ENCODE measurements at regions not wholly inside any gene's neighbourhood (a gene's known extent, or its start where the extent isn't known, plus 50 kb on each side); places are given as distances from the start of the nearest gene placed in this dataset.

- Mint-ChIP-seq H3K4me3 (no peak overlapping the region), H3K36me3 (ENCODE audit: insufficient read depth) (peaks cover 4% of the 10 kb centered on the region), H3K27me3 (no peaks in the 10 kb centered on the region), H3K4me1 (ENCODE audit: low read depth in 2 of 2) (no peaks in the 10 kb centered on the region), H3K9me3 (peaks cover 0 to 2% of the 10 kb centered on the region in 2 donors), H3K27ac (no peak overlapping the region)
- no peak for ATAC-seq (replicated peaks)
- no peak for DNase-seq
Measured at GRCh38 chr19:31938675-31939074, 406.7 kb upstream of the ZNF507 start.

DNA sequence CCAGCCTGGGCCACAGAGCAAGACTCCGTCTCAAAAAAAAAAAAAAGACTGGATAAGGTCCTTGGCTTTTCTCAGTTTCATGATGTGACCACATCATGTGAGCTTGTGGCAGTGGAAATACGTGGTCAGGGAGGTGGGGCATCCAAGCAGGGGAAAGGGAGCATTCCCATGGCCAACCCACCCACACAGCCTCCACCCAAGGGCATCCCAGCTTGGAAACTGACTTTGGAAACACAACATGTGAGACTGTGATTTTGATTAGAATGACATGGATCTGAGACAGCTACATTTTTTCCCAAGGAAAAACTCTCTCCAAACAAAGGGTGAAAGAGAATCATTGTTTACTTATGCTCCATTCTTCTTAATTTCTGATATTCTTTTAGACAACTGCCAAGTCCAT, 405.0 kb upstream of the ZNF507 start:
- peaks cover 0 to 2% of the 10 kb centered on the region in 2 donors for H3K9me3 Mint-ChIP-seq
- DNase-seq (no peak), ATAC-seq (replicated peaks) (no peak)
- H3K27ac Mint-ChIP-seq: no peak overlapping the region
- no peaks in the 10 kb centered on the region for H3K4me1 Mint-ChIP-seq (ENCODE audit: low read depth in 2 of 2)
- no peak overlapping the region for H3K4me3 Mint-ChIP-seq
- peaks cover 4% of the 10 kb centered on the region for H3K36me3 Mint-ChIP-seq (ENCODE audit: insufficient read depth)
- H3K27me3 Mint-ChIP-seq: no peaks in the 10 kb centered on the region

- Mint-ChIP-seq H3K4me3 (no peak overlapping the region), H3K4me1 (ENCODE audit: low read depth in 2 of 2) (no peaks in the 10 kb centered on the region), H3K36me3 (ENCODE audit: insufficient read depth) (peaks cover 4% of the 10 kb centered on the region), H3K9me3 (no peaks in the 10 kb centered on the region), H3K27ac (no peak overlapping the region), H3K27me3 (no peaks in the 10 kb centered on the region)
- no peak for DNase-seq
- ATAC-seq (replicated peaks): no peak
Measured at GRCh38 chr19:31943191-31943661, 402.2 kb upstream of the ZNF507 start.

DNA sequence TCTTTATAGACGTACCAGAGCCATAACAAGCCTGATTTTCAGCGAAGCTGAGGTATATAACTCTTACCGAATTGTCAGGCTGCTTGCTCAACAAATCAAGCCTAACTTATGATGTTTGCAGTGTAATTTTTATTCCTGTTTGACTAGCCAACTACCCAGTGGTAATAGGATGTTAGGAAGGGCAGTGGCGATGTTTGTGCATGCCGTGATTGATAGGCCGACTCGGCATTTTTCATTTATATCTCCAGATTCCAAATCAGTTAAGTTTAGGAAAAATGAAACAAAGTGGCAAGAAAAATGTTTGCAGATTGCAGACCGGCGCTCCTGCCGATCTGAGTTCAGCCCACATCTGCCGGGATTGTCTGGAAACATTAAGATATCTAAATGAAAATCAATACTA, 401.6 kb upstream of the ZNF507 start:
- H3K9me3 Mint-ChIP-seq: no peaks in the 10 kb centered on the region
- peaks cover 4% of the 10 kb centered on the region for H3K36me3 Mint-ChIP-seq (ENCODE audit: insufficient read depth)
- ATAC-seq (replicated peaks): no peak
- no peak for DNase-seq
- H3K4me3 Mint-ChIP-seq: no peak overlapping the region
- no peaks in the 10 kb centered on the region for H3K27me3 Mint-ChIP-seq
- no peak overlapping the region for H3K27ac Mint-ChIP-seq
- no peaks in the 10 kb centered on the region for H3K4me1 Mint-ChIP-seq (ENCODE audit: low read depth in 2 of 2)

DNA sequence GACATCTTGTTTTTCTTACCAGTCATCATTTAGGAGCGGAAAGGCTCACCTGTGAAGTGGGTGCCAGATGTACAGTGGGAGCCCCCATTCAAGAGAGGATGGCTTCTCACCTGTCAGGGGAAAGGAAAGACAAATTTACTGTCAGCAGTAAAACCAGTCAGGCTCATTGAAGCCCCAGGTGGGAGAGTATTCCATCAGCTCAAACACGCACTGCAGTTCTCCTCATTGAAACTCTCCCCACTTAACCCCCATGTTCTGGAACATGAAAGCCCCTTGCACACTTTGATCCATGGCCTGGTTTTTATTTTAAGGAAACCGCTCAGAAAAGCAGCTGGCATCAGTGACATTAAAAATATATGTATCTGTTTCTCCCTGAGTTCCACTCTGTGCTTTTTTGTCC, 401.1 kb upstream of the ZNF507 start:
- Mint-ChIP-seq H3K27ac (no peak overlapping the region), H3K9me3 (no peaks in the 10 kb centered on the region), H3K36me3 (ENCODE audit: insufficient read depth) (peaks cover 4% of the 10 kb centered on the region), H3K4me1 (ENCODE audit: low read depth in 2 of 2) (no peaks in the 10 kb centered on the region), H3K4me3 (no peak overlapping the region), H3K27me3 (no peaks in the 10 kb centered on the region)
- DNase-seq (no peak), ATAC-seq (replicated peaks) (no peak)

DNA sequence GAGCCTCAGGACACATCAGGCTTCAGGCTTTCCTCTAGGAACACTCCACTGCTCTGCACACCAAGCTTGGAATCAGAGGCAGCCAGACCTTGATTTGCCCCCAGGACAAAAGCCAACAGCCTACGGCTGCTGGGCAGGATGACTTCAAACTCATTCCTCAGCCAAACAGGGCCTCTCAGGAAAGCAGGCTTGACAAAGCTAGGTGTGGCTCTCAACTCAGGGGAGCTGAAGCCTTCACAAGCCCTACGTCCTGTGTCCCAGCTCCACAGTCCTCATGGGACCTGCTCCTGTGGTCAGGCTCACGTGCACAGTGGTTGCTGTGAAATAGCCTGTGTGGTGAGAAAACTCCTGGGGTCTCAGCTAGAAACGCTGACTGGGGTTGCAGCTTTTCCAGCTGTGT, 398.9 kb upstream of the ZNF507 start:
- Mint-ChIP-seq H3K9me3 (no peaks in the 10 kb centered on the region), H3K36me3 (ENCODE audit: insufficient read depth) (no peaks in the 10 kb centered on the region), H3K4me1 (ENCODE audit: low read depth in 2 of 2) (no peaks in the 10 kb centered on the region), H3K4me3 (no peak overlapping the region), H3K27ac (no peak overlapping the region), H3K27me3 (no peaks in the 10 kb centered on the region)
- no peak for ATAC-seq (replicated peaks)
- no peak for DNase-seq

DNA sequence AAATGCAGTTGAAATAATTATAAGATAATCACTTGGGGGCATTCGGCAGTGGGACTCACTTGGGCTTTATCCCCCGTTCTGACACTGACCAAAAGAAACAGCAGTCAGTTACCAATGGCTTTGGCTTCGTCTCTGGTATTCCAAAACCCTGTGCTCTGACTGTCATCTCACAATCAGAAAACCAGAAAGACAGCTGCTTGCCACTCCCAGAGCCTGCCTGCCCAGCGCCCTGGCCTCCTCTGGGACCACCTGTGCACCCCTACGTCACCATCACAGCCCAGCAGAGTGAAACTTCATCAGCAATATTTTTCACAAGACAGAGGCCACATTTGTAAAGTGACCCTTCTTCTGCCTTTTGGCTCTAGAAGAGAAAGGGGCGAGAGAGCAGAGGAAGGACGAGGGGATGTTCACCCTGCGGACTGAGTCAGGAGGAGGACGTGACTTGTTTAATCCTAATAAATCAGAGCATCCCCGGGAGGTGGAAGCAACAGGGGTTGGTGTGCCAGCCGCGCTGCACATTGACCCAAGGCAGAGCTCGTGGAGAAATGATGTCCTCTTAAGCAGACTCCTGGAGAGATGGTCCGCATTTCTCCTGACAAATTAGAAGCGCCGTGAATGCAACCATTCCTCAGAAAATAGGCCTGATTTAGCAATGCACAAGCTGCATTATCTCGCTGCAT, 397.8 kb upstream of the ZNF507 start:
- DNase-seq: no peak
- H3K27me3 Mint-ChIP-seq: no peaks in the 10 kb centered on the region
- no peak overlapping the region for H3K4me3 Mint-ChIP-seq
- no peak overlapping the region for H3K27ac Mint-ChIP-seq
- ATAC-seq (replicated peaks): no peak
- H3K4me1 Mint-ChIP-seq (ENCODE audit: low read depth in 2 of 2): no peaks in the 10 kb centered on the region
- H3K9me3 Mint-ChIP-seq: peaks cover 3 to 7% of the 10 kb centered on the region in 2 donors
- H3K36me3 Mint-ChIP-seq (ENCODE audit: insufficient read depth): no peaks in the 10 kb centered on the region

GRCh38 chr19:31952693-31953092, 392.7 kb upstream of the ZNF507 start:
- no peaks in the 10 kb centered on the region for H3K36me3 Mint-ChIP-seq (ENCODE audit: insufficient read depth)
- H3K9me3 Mint-ChIP-seq: peaks cover 5 to 7% of the 10 kb centered on the region in 2 donors
- no peak overlapping the region for H3K27ac Mint-ChIP-seq
- no peak overlapping the region for H3K4me3 Mint-ChIP-seq
- H3K27me3 Mint-ChIP-seq: no peaks in the 10 kb centered on the region
- DNase-seq (no peak), ATAC-seq (replicated peaks) (no peak)
- no peaks in the 10 kb centered on the region for H3K4me1 Mint-ChIP-seq (ENCODE audit: low read depth in 2 of 2)

- no peaks in the 10 kb centered on the region for H3K36me3 Mint-ChIP-seq (ENCODE audit: insufficient read depth)
- H3K27ac Mint-ChIP-seq: no peak overlapping the region
- ATAC-seq (replicated peaks) (no peak), DNase-seq (no peak)
- H3K4me3 Mint-ChIP-seq: no peak overlapping the region
- H3K9me3 Mint-ChIP-seq: peaks cover 5 to 7% of the 10 kb centered on the region in 2 donors
- no peaks in the 10 kb centered on the region for H3K4me1 Mint-ChIP-seq (ENCODE audit: low read depth in 2 of 2)
- H3K27me3 Mint-ChIP-seq: no peaks in the 10 kb centered on the region
Measured at GRCh38 chr19:31955061-31955460, 390.3 kb upstream of the ZNF507 start.

GRCh38 chr19:31955884-31956283, 389.5 kb upstream of the ZNF507 start:
- Mint-ChIP-seq H3K27ac (no peak overlapping the region), H3K4me3 (no peak overlapping the region), H3K4me1 (ENCODE audit: low read depth in 2 of 2) (no peaks in the 10 kb centered on the region), H3K36me3 (ENCODE audit: insufficient read depth) (no peaks in the 10 kb centered on the region), H3K9me3 (peaks cover 5 to 7% of the 10 kb centered on the region in 2 donors), H3K27me3 (peaks cover 0 to under 1% of the 10 kb centered on the region in 2 donors)
- ATAC-seq (replicated peaks): no peak
- DNase-seq: no peak

DNA sequence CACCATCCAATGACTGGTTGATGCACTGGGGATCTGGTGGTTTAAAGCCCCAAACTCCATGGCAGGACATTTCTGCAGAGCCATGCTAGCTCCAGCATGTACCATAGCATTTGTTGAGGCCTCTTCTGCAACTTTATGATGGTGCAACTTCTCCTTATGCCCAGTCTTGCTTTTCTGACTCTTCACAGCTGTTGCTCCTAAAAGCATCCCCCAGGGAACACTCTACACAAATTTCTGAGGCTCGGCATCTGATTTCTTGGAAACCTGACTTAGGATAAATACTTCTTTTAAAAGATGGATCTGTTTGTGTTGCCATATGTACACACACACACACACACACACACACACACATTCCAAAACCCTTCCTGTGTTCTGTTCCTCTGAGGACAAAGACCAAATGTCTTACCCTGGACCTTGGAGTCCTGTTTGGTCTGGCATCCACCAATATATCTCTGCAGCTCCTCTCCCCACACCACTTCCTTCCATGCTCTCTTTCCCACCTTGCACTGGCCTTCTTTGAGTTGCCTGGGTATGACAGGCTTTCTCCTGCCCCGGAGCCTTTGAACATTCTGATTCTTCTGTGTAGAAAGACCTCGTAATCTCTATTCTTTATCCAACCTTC, 388.5 kb upstream of the ZNF507 start:
- Mint-ChIP-seq H3K27me3 (peaks cover 0 to 7% of the 10 kb centered on the region in 2 donors), H3K9me3 (peaks cover 5 to 6% of the 10 kb centered on the region in 2 donors), H3K4me3 (no peak overlapping the region), H3K4me1 (ENCODE audit: low read depth in 2 of 2) (no peaks in the 10 kb centered on the region), H3K36me3 (ENCODE audit: insufficient read depth) (no peaks in the 10 kb centered on the region), H3K27ac (no peak overlapping the region)
- no peak for DNase-seq
- ATAC-seq (replicated peaks): no peak

- ATAC-seq (replicated peaks): no peak
- Mint-ChIP-seq H3K27ac (no peak overlapping the region), H3K4me1 (ENCODE audit: low read depth in 2 of 2) (no peaks in the 10 kb centered on the region), H3K27me3 (peaks cover 0 to 7% of the 10 kb centered on the region in 2 donors), H3K36me3 (ENCODE audit: insufficient read depth) (no peaks in the 10 kb centered on the region), H3K4me3 (no peak overlapping the region), H3K9me3 (peaks cover 0 to 2% of the 10 kb centered on the region in 2 donors)
- DNase-seq: no peak
Measured at GRCh38 chr19:31957711-31958110, 387.7 kb upstream of the ZNF507 start.

DNA sequence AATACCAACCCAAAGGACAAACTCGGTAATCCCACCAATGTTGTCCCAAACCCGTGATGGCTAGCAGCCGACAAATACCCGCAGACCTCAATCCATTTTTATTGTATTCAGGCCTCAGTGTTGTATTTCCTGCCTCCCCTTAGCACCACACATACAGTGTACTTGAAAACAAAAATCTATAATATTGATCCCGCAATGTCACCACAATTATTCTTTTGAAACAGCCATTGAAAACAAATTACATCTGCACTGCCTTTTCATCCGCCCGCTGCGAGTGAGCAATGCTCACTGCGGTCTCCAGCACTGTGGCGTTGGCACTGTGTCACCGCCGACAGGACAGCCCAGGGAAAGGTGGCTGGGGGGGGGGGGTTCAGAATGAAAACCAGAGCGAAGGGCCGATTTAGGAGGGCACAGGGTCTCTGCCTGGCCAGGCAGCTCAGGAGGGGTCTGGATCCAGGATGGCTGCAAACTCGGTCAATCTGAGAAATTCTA, 385.8 kb upstream of the ZNF507 start:
- Mint-ChIP-seq H3K4me3 (no peak overlapping the region), H3K36me3 (ENCODE audit: insufficient read depth) (no peaks in the 10 kb centered on the region), H3K27ac (no peak overlapping the region), H3K9me3 (peaks cover 0 to 2% of the 10 kb centered on the region in 2 donors), H3K27me3 (peaks cover 0 to 7% of the 10 kb centered on the region in 2 donors), H3K4me1 (ENCODE audit: low read depth in 2 of 2) (no peaks in the 10 kb centered on the region)
- ATAC-seq (replicated peaks) (no peak), DNase-seq (no peak)

DNA sequence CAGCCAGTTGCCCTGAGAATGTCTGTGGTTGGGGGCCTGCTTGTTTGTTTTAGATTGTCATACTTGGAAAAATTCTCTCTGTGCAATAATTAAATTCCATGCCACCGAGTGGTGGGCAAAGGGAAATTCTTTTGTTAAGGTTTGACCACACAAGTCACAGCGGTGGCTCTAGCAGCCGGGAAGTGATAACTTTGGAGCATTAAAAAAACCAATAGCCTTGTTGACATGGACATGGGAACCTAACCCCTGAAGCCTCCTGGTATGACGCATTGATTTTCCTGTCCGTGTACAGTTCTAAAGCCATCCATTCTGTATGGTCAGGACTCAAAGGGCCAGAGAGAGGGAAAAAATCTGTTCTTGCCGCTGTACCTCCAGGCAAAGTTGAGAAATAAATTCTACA, 384.9 kb upstream of the ZNF507 start:
- Mint-ChIP-seq H3K27me3 (peaks cover 0 to 7% of the 10 kb centered on the region in 2 donors), H3K4me1 (ENCODE audit: low read depth in 2 of 2) (no peaks in the 10 kb centered on the region), H3K4me3 (no peak overlapping the region), H3K9me3 (no peaks in the 10 kb centered on the region), H3K36me3 (ENCODE audit: insufficient read depth) (no peaks in the 10 kb centered on the region), H3K27ac (no peak overlapping the region)
- ATAC-seq (replicated peaks): no peak
- DNase-seq: no peak

Measured in effector memory CD8-positive, alpha-beta T cell (primary cell).